Frontal cortex (tissue), 3 donors: ENCODE measurements at regions not wholly inside any gene's neighbourhood (a gene's known extent, or its start where the extent isn't known, plus 50 kb on each side); places are given as distances from the start of the nearest gene placed in this dataset.
"Not testable (repeated sequence)": the region's sequence is repeated elsewhere in the genome, so short reads cannot be mapped to it uniquely, and the experiment has no call there.

Source experiments
- DNase-seq, 2 donors: peaks; one replicate each; pipeline ENCODE4 v3.0.0; 2012; ENCODE audit warnings: low spot score in 2 of 2
- FAIRE-seq: peaks from 2 replicates; lab custom pipeline; 2012; peaks lifted over from hg19 to GRCh38; lab: Jason Lieb, UNC
- donor health status: control.
- donor health status: control.
- donor health status: control.

GRCh38 chr4:52207146-52207545 is 156.0 kb downstream of the SPATA18 start:
- not testable (repeated sequence) for DNase-seq, FAIRE-seq

GRCh38 chr4:52212702-52213101 is 161.6 kb downstream of the SPATA18 start:
- DNase-seq = no peak
- FAIRE-seq = no peak

- FAIRE-seq = no peak
- DNase-seq = no peak
Measured at GRCh38 chr4:52231526-52231925, 180.4 kb downstream of the SPATA18 start.

- DNase-seq (peak; percentile 10 to 16), FAIRE-seq (no peak)
Measured at GRCh38 chr4:52234561-52235440, 183.7 kb downstream of the SPATA18 start.

- FAIRE-seq (no peak), DNase-seq (no peak)
Measured at GRCh38 chr4:52235552-52236201, 184.6 kb downstream of the SPATA18 start.

GRCh38 chr4:52241916-52242315 is 190.8 kb downstream of the SPATA18 start:
- no peak for FAIRE-seq
- DNase-seq = no peak

- no peak for DNase-seq
- FAIRE-seq = no peak
Measured at GRCh38 chr4:52243367-52243766, 192.3 kb downstream of the SPATA18 start.

- FAIRE-seq (no peak), DNase-seq (no peak)
Measured at GRCh38 chr4:52244103-52244775, 193.1 kb downstream of the SPATA18 start.

GRCh38 chr4:52244848-52245247 is 193.7 kb downstream of the SPATA18 start:
- no peak for DNase-seq
- no peak for FAIRE-seq

- no peak for FAIRE-seq
- no peak for DNase-seq
Measured at GRCh38 chr4:52246827-52247226, 195.7 kb downstream of the SPATA18 start.

GRCh38 chr4:52247941-52248340 is 196.8 kb downstream of the SPATA18 start:
- FAIRE-seq = no peak
- DNase-seq = no peak

- DNase-seq (no peak), FAIRE-seq (no peak)
Measured at GRCh38 chr4:52248820-52249219, 197.7 kb downstream of the SPATA18 start.

GRCh38 chr4:52249581-52249980 is 198.5 kb downstream of the SPATA18 start:
- no peak for DNase-seq
- FAIRE-seq = no peak

GRCh38 chr4:52250154-52250553 is 199.1 kb downstream of the SPATA18 start:
- DNase-seq = no peak
- FAIRE-seq = no peak

GRCh38 chr4:52251864-52252263 is 200.8 kb downstream of the SPATA18 start:
- FAIRE-seq (no peak), DNase-seq (no peak)

- FAIRE-seq (no peak), DNase-seq (no peak)
Measured at GRCh38 chr4:52253025-52253424, 201.9 kb downstream of the SPATA18 start.

- FAIRE-seq (no peak), DNase-seq (no peak)
Measured at GRCh38 chr4:52256522-52256921, 205.4 kb downstream of the SPATA18 start.

- FAIRE-seq = no peak
Measured at GRCh38 chr4:52259978-52260377, 208.9 kb downstream of the SPATA18 start.

GRCh38 chr4:52260514-52261210 is 209.6 kb downstream of the SPATA18 start:
- DNase-seq (no peak), FAIRE-seq (no peak)

More at GRCh38 chr4:52259978-52260377, 208.9 kb downstream of the SPATA18 start:
- DNase-seq = no peak

- FAIRE-seq = no peak
- DNase-seq = no peak
Measured at GRCh38 chr4:52263607-52264006, 212.5 kb downstream of the SPATA18 start.
